Caco-2 (cell line): ENCODE measurements at regions not wholly inside any gene's neighbourhood (a gene's known extent, or its start where the extent isn't known, plus 50 kb on each side); places are given as distances from the start of the nearest gene placed in this dataset.

Experiments
- BruUV-seq: library from RNA; stranded (reverse); fragments of 400-500 nt; replicated peaks from 2 replicates; lab custom pipeline; 2021; lab: Mats Ljungman, UMichigan
- CTCF ChIA-PET: fragments of 300-600 bp; sonication (Branson Sonifier 250); formaldehyde crosslinking; loops from one replicate; lab custom pipeline; 2022; ENCODE audit warnings: antibody characterized with exemption; lab: Charles Lee
- POLR2A ChIA-PET: fragments of 300-600 bp; sonication (Branson Sonifier 250); formaldehyde crosslinking; loops from one replicate; lab custom pipeline; 2022; ENCODE audit warnings: antibody characterized with exemption; lab: Charles Lee
- DNase-seq, 2 experiments: peaks; one replicate each; pipeline versions ENCODE4 v3.0.0 to v3.0.0-alpha.2; 2020 to 2022
- H3K27me3 ChIP-seq: replicated peaks from 2 replicates; pipeline ENCODE4 v1.6.0; 2011; ENCODE audit warnings: low read length; ENCODE audit not compliant: control insufficient read depth, insufficient read depth
- H3K36me3 ChIP-seq: 2 replicates; pipeline ENCODE4 v1.5.1; 2011; ENCODE audit warnings: low read length; ENCODE audit not compliant: control insufficient read depth, insufficient read depth
- H3K4me1 ChIP-seq: fragments of 250-450 bp; sonication (Bioruptor Pico); 2 replicates; pipeline ENCODE4 v1.5.1; 2020; ENCODE audit warnings: mild to moderate bottlenecking
- H3K4me3 ChIP-seq: 2 replicates; pipeline ENCODE4 v1.5.1; 2011; ENCODE audit warnings: low read depth, mild to moderate bottlenecking, control low read depth, low read length
- H3K9me3 ChIP-seq: fragments of 250-450 bp; sonication (Bioruptor Pico); 2 replicates; pipeline ENCODE4 v1.5.1; 2020; ENCODE audit warnings: mild to moderate bottlenecking, moderate library complexity
- H3K27ac Mint-ChIP-seq: one replicate; pipeline ENCODE4 v1.8.0; 2022; ENCODE audit warnings: mixed read lengths; ENCODE audit not compliant: unreplicated experiment
- H3K27me3 Mint-ChIP-seq: one replicate; pipeline ENCODE4 v1.8.0; 2022; ENCODE audit warnings: mixed read lengths; ENCODE audit not compliant: insufficient read depth, unreplicated experiment
- H3K36me3 Mint-ChIP-seq: one replicate; pipeline ENCODE4 v1.8.0; 2022; ENCODE audit warnings: mild to moderate bottlenecking, mixed read lengths; ENCODE audit not compliant: insufficient read depth, unreplicated experiment
- H3K4me1 Mint-ChIP-seq: one replicate; pipeline ENCODE4 v1.8.0; 2022; ENCODE audit warnings: low read depth, mixed read lengths; ENCODE audit not compliant: unreplicated experiment
- H3K4me3 Mint-ChIP-seq: one replicate; pipeline ENCODE4 v1.8.0; 2022; ENCODE audit warnings: mild to moderate bottlenecking, moderate library complexity, mixed read lengths; ENCODE audit not compliant: unreplicated experiment
- H3K9me3 Mint-ChIP-seq: one replicate; pipeline ENCODE4 v1.8.0; 2022; ENCODE audit warnings: mixed read lengths; ENCODE audit not compliant: unreplicated experiment
- intact Hi-C: fragments of 100-400 bp; cut with micrococcal nuclease; formaldehyde crosslinking; loops from one replicate; pipeline ENCODE4 v1.10.0; 2022; ENCODE audit not compliant: unreplicated experiment
- TF ChIP-seq, protein P1 (sequence below), 2 experiments: fragments of 200-600 bp in 1 of 2; IDR thresholded peaks; 1 replicate in 1 of 2; 2 replicates in 1 of 2; pipeline versions ENCODE4 v1.5.1 to v1.8.0; 2011 to 2022; ENCODE audit warnings: antibody characterized with exemption in 1 of 2, control low read depth in 1 of 2, inconsistent platforms in 1 of 2, low read depth in 1 of 2, low read length in 1 of 2, mild to moderate bottlenecking in 1 of 2, moderate library complexity in 1 of 2; ENCODE audit not compliant: insufficient read depth in 1 of 2, severe bottlenecking in 1 of 2, unreplicated experiment in 1 of 2

GRCh38 chr1:189682591-189682990 is 795.1 kb downstream of the BRINP3 start:
- H3K9me3 Mint-ChIP-seq, result no peaks in the 10 kb centered on the region
- Histone ChIP-seq H3K36me3 (no peaks in the 10 kb centered on the region), H3K9me3 (no peaks in the 10 kb centered on the region), H3K4me1 (no peaks in the 10 kb centered on the region), H3K4me3 (no peak overlapping the region), H3K27me3 (no peaks in the 10 kb centered on the region)
- no peaks in the 10 kb centered on the region for H3K36me3 Mint-ChIP-seq
- H3K27ac Mint-ChIP-seq, result no peak overlapping the region
- TF ChIP-seq, protein P1, sequence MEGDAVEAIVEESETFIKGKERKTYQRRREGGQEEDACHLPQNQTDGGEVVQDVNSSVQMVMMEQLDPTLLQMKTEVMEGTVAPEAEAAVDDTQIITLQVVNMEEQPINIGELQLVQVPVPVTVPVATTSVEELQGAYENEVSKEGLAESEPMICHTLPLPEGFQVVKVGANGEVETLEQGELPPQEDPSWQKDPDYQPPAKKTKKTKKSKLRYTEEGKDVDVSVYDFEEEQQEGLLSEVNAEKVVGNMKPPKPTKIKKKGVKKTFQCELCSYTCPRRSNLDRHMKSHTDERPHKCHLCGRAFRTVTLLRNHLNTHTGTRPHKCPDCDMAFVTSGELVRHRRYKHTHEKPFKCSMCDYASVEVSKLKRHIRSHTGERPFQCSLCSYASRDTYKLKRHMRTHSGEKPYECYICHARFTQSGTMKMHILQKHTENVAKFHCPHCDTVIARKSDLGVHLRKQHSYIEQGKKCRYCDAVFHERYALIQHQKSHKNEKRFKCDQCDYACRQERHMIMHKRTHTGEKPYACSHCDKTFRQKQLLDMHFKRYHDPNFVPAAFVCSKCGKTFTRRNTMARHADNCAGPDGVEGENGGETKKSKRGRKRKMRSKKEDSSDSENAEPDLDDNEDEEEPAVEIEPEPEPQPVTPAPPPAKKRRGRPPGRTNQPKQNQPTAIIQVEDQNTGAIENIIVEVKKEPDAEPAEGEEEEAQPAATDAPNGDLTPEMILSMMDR (IDR thresholded peaks at IDR 0.05; ENCODE audit: insufficient read depth in 1 of 2, low read depth in 1 of 2, low read length in 1 of 2, severe bottlenecking in 1 of 2, unreplicated experiment in 1 of 2), result no peak
- ChIA-PET CTCF (no interaction called here), POLR2A (no interaction called here)
- intact Hi-C loops, result no loop called here
- H3K4me1 Mint-ChIP-seq, result peaks cover 7% of the 10 kb centered on the region
- no TSS peak for BruUV-seq
- no peaks in the 10 kb centered on the region for H3K27me3 Mint-ChIP-seq
- DNase-seq, result no peak
- H3K4me3 Mint-ChIP-seq, result no peak overlapping the region

DNA sequence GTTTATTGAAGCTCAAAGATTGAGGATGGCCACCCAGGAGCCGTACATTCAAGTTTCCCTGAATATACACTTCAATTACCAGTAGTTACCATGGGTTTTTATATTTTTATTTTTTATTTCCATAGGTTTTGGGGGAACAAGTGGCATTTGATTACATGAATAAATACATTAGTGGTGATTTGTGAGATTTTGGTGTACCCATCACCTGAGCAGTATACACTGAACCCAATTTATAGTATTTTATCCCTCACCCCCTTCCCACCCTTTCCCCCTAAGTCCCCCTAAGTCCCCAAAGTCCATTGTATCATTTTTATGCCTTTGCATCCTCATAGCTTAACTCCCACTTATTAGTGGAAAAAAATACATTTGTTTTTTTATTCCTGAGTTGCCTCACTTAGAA is 791.4 kb downstream of the BRINP3 start:
- no peaks in the 10 kb centered on the region for H3K9me3 ChIP-seq
- H3K4me3 ChIP-seq, result no peak overlapping the region
- no peaks in the 10 kb centered on the region for H3K4me1 ChIP-seq
- peaks cover 6% of the 10 kb centered on the region for H3K4me1 Mint-ChIP-seq
- H3K27me3 Mint-ChIP-seq, result no peaks in the 10 kb centered on the region
- no peaks in the 10 kb centered on the region for H3K36me3 Mint-ChIP-seq
- H3K4me3 Mint-ChIP-seq, result no peak overlapping the region
- H3K9me3 Mint-ChIP-seq, result no peaks in the 10 kb centered on the region
- intact Hi-C loops, result no loop called here
- CTCF ChIA-PET, result no interaction called here
- POLR2A ChIA-PET, result no interaction called here
- BruUV-seq, result no TSS peak
- no peak overlapping the region for H3K27ac Mint-ChIP-seq
- no peaks in the 10 kb centered on the region for H3K27me3 ChIP-seq
- H3K36me3 ChIP-seq, result no peaks in the 10 kb centered on the region
- TF ChIP-seq, protein P1 (IDR thresholded peaks at IDR 0.05; ENCODE audit: insufficient read depth in 1 of 2, low read depth in 1 of 2, low read length in 1 of 2, severe bottlenecking in 1 of 2, unreplicated experiment in 1 of 2), result no peak
- DNase-seq, result no peak

GRCh38 chr1:189693140-189693539 is 784.5 kb downstream of the BRINP3 start:
- H3K36me3 ChIP-seq, result no peaks in the 10 kb centered on the region
- H3K36me3 Mint-ChIP-seq, result no peaks in the 10 kb centered on the region

More at GRCh38 chr1:189693140-189693539, 784.5 kb downstream of the BRINP3 start:
- Mint-ChIP-seq H3K27me3 (no peaks in the 10 kb centered on the region), H3K9me3 (no peaks in the 10 kb centered on the region), H3K4me3 (no peak overlapping the region), H3K4me1 (no peaks in the 10 kb centered on the region), H3K27ac (no peak overlapping the region)
- Histone ChIP-seq H3K4me3 (no peak overlapping the region), H3K4me1 (no peaks in the 10 kb centered on the region), H3K9me3 (no peaks in the 10 kb centered on the region), H3K27me3 (no peaks in the 10 kb centered on the region)
- no TSS peak for BruUV-seq
- peak in 1 of 2 experiments; percentile 7 for DNase-seq
- CTCF ChIA-PET, result interaction anchor here (1.3 kb wide), 1 partner anchor 269 kb away, joined by 4 read pairs; no protein-coding TSS in a partner anchor
- POLR2A ChIA-PET, result no interaction called here
- TF ChIP-seq, protein P1 (IDR thresholded peaks at IDR 0.05; ENCODE audit: insufficient read depth in 1 of 2, low read depth in 1 of 2, low read length in 1 of 2, severe bottlenecking in 1 of 2, unreplicated experiment in 1 of 2), result no peak
- intact Hi-C loops, result loop anchor here (1.0 kb wide), 1 partner anchor 264 kb away; no protein-coding TSS in a partner anchor
